Bronchial epithelial cell (primary cell): ENCODE measurements at regions not wholly inside any gene's neighbourhood (a gene's known extent, or its start where the extent isn't known, plus 50 kb on each side); places are given as distances from the start of the nearest gene placed in this dataset.
A peak's percentile ranks its signal among the peaks of the same experiment; 100 is the strongest.

ENCODE experiments used
- DNase-seq: peaks from one replicate; pipeline ENCODE4 v3.0.0-alpha.2; 2010; ENCODE audit warnings: low read depth
- FAIRE-seq: peaks from 2 replicates; lab custom pipeline; 2011; peaks lifted over from hg19 to GRCh38; lab: Jason Lieb, UNC
- H3K27me3 ChIP-seq: 2 replicates; pipeline ENCODE4 v1.5.1; 2011; ENCODE audit warnings: low read length; ENCODE audit not compliant: control insufficient read depth, insufficient read depth
- H3K36me3 ChIP-seq: 2 replicates; pipeline ENCODE4 v1.5.1; 2011; ENCODE audit warnings: low read length; ENCODE audit not compliant: control insufficient read depth, insufficient read depth
- H3K4me3 ChIP-seq: 2 replicates; pipeline ENCODE4 v1.5.1; 2011; ENCODE audit warnings: mild to moderate bottlenecking, low read depth, low read length, control low read depth
- TF ChIP-seq, protein P1 (sequence below): IDR thresholded peaks from 2 replicates; pipeline ENCODE4 v1.5.1; 2011; ENCODE audit warnings: mild to moderate bottlenecking, moderate library complexity, low read length, control low read depth, inconsistent platforms; ENCODE audit not compliant: insufficient read depth, severe bottlenecking

DNA sequence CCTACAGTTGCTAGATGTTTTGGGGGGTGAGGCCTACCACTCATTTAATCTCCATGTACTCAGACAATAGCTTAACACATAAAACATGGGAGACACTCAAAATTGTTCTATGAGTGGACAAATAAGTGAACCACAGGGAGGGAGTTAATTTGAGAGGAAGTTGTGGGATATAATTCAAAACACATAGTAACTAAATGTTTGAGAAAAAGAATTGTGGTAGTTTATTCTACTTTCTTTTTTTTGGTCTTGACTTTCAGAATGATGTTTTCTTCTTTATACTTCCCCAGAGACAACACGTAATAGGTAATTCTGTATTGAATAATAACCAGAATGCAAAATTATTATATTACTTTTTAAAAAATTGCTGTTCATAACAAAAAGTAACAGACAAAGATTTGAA lies 453.8 kb downstream of the RFPL4B start:
- Histone ChIP-seq H3K4me3 (no peak overlapping the region), H3K36me3 (no peaks in the 10 kb centered on the region), H3K27me3 (no peaks in the 10 kb centered on the region)
- no peak for DNase-seq
- no peak for FAIRE-seq
- TF ChIP-seq, protein P1, sequence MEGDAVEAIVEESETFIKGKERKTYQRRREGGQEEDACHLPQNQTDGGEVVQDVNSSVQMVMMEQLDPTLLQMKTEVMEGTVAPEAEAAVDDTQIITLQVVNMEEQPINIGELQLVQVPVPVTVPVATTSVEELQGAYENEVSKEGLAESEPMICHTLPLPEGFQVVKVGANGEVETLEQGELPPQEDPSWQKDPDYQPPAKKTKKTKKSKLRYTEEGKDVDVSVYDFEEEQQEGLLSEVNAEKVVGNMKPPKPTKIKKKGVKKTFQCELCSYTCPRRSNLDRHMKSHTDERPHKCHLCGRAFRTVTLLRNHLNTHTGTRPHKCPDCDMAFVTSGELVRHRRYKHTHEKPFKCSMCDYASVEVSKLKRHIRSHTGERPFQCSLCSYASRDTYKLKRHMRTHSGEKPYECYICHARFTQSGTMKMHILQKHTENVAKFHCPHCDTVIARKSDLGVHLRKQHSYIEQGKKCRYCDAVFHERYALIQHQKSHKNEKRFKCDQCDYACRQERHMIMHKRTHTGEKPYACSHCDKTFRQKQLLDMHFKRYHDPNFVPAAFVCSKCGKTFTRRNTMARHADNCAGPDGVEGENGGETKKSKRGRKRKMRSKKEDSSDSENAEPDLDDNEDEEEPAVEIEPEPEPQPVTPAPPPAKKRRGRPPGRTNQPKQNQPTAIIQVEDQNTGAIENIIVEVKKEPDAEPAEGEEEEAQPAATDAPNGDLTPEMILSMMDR: no peak

DNA sequence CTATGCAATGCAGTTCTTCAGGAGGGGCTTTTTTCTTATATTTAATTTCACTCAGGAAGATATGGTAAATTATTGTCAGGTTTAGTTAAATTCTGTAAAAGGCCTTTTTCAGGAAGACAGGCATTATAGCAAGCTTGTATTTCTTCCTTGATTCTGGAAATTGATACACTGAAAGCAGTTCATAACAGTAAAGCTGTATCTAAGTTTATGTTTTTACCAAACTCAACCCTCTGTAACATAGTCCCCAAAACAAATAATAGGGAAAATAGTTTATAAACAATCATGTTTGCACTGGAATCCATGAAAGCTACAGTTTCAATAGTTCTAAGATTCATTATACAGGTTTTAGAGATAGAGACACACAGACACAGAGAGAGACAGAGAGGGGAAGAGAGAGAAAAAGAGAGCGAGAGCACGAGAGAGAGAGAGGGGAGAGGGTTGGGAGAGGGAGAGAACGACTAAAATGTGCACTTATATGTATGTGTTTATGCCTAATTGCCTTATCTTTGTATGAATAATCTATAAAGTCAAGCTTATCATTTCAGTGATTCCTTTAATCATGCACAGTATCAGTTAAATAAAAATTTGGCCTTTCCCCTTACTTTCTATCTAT lies 454.4 kb downstream of the RFPL4B start:
- TF ChIP-seq, protein P1: no peak
- no peaks in the 10 kb centered on the region for H3K36me3 ChIP-seq
- no peak overlapping the region for H3K4me3 ChIP-seq
- H3K27me3 ChIP-seq: no peaks in the 10 kb centered on the region
- DNase-seq (no peak), FAIRE-seq (no peak)

DNA sequence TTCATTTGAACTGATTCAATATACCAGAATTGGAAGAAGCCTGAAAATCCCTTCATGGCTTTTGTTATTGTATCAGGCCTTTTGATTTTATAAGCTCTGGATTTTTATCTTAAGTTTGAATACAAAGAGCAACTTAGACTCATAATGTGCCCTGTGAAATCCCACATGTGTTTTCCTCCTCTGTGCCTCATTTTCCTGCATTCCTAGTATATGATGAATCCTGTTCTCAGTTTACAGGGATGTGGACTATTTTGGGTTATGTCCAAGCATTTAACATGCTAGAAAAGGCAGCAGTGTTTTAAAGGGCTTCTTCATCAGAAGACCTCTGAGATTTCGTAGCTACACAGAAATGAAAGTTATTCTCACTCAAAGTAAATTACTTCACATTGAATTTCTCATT lies 455.0 kb downstream of the RFPL4B start:
- TF ChIP-seq, protein P1: no peak
- peak; percentile 83 for DNase-seq
- Histone ChIP-seq H3K27me3 (no peaks in the 10 kb centered on the region), H3K36me3 (no peaks in the 10 kb centered on the region), H3K4me3 (no peak overlapping the region)
- no peak for FAIRE-seq

DNA sequence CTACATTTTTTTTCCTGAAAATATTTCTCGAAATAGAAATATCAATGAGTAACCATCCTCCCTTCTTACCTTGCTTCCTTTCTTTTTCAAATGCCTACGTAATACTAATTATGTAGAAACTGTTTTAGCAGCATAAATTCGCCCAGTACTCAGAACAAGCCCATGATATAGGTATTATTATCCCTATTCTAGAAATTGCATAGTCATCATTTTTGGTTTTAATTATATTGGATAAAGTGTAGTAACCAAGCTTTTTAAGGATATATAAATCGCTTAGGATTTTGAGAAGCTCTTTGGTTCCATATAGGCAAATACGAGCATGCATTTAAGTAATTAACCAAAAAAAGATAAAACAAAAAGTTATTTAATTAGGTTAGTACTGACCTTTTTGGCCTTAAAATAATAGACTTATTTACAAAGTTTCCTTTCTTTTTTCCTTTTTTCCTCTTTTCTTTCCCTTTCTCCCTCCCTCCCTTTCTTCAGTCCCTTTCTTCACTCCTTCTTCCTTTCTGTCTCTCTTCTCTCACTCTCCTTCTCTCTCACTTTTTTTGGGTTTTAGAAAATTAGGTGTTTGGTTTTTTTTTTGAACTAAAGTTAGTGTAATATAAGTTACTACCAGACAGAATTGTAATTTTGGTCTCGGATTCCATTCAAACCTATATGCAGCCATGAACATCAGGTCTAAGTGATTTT lies 457.7 kb downstream of the RFPL4B start:
- no peaks in the 10 kb centered on the region for H3K36me3 ChIP-seq
- no peaks in the 10 kb centered on the region for H3K27me3 ChIP-seq
- TF ChIP-seq, protein P1: no peak
- FAIRE-seq (no peak), DNase-seq (no peak)
- no peak overlapping the region for H3K4me3 ChIP-seq

DNA sequence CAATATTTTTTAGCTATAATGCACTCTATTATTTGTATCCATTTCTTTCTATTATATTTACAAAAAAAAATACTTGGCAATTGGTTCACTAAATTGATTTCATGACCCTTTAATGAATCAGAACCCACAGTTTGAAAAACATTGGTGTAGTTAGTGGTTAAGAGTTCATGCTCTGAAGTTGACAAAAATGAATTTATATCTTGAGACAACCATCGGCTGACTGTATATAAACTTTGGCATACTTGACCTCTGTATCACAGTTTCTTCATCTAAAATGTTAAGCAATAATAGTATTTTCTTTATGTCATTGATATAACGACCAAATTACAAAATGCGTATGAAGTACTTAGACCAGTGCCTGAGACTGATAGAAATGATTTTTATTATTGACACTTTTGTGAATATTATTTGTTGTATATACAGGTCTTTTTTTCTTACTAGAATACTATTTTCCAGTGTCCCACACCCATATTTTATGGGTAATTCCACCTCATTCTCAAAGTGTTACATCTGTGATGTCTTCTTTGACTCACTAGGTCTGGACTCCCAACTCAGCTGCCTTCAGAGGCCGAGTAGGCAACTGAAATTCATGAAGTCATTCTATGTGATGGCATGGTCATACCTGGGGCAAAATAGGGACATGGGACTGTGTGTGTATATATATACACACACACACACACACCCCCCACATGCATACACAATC lies 459.2 kb downstream of the RFPL4B start:
- Histone ChIP-seq H3K27me3 (no peaks in the 10 kb centered on the region), H3K36me3 (no peaks in the 10 kb centered on the region), H3K4me3 (no peak overlapping the region)
- TF ChIP-seq, protein P1: no peak
- no peak for DNase-seq
- FAIRE-seq: no peak
